ENCODE measurements at regions not wholly inside any gene's neighbourhood (a gene's known extent, or its start where the extent isn't known, plus 50 kb on each side); places are given as distances from the start of the nearest gene placed in this dataset.

- TF ChIP-seq CHD7 (IDR thresholded peaks at IDR 0.05; ENCODE audit: insufficient replicate concordance, low read length) (peak; percentile 41), ZNF274 (IDR thresholded peaks at IDR 0.05; ENCODE audit: borderline replicate concordance, extremely low read depth, low read length) (no peak)
Measured at GRCh38 chr3:104825116-104825515, 541.6 kb upstream of the ALCAM start (continued).
